Stimulated activated CD8-positive, alpha-beta memory T cell treated with anti-CD3 and anti-CD28 coated beads, Interleukin-7, amount 100 ng/mL, for 48 hours (primary cell): ENCODE measurements at regions not wholly inside any gene's neighbourhood (a gene's known extent, or its start where the extent isn't known, plus 50 kb on each side); places are given as distances from the start of the nearest gene placed in this dataset.
"Not testable (repeated sequence)": the region's sequence is repeated elsewhere in the genome, so short reads cannot be mapped to it uniquely, and the experiment has no call there.

Experiments
- DNase-seq, 2 donors: peaks; one replicate each; pipeline ENCODE4 v3.0.0-alpha.2; 2020; ENCODE audit warnings: low read depth in 1 of 2; ENCODE audit errors: extremely low read depth in 1 of 2

DNA sequence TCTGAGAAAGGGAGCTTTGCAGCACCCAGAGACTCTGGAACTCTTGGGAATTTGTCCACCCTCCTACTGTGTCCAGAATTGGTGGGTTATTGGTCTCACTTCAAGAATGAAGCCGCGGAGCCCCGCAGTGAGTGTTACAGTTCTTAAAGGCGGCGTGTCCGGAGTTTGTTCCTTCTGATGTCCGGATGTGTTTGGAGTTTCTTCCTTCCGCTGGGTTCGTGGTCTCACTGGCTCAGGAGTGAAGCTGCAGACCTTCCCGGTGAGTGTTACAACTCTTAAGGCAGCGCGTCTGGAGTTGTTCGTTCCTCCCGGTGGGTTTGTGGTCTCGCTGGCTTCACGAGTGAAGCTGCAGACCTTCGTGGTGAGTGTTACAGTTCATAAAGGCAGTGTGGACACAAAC, 824.7 kb downstream of the LRRTM4 start:
- not testable (repeated sequence) for DNase-seq

DNA sequence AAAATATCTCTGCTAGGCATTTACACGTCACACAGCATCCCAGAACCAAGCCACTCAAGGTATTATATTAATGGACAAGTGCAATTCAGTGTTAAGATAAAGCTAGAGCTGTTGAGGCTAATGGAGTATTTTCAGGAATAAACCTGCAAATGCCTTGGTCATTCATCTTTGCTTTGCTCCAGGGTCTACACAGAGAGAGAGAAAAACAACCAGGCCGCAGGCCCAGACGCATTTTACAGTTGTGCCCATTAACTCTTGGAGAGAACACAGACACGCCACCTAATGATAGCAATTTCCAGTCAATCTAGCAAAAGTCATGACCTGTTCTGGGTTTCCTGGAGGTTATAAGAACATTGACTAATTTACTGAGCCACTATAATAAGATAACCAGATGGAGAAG, 829.3 kb downstream of the LRRTM4 start:
- no peak for DNase-seq

DNA sequence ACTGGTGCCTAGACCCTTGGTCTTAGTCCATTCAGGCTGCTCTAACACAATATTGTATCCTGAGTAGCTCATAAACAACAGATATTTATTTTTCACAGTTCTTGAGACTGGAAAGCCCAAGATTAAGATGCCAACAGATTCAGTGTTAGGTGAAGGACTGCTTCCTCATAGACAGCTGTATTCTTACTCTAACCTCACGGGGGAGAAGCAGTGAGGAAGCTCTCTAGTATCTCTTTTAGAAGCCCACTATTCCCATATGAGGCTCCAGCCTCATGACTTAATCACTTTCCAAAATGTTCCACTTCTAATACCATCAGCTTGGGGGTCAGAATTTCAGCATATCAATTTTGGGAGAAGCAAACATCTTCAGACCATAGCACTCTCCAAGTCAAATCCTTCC, 833.4 kb downstream of the LRRTM4 start:
- no peak for DNase-seq

DNA sequence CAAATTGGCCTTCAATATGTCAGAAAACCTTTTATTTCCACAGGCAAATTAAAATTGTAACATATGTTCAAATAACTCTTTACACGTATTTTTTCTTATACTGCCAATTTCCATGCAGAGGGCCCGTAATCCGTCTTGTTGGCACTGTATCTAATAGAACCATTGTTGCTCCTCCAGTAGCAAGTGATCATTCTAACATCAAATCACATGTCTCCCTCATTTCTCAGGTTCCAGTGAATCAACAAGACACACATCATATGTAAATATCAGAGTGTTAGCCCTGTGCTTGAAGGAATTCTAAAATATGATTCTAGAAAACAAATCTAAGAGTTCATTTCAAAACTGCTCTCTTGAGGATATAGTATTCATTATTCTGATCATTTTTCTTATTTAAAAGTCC, 834.3 kb downstream of the LRRTM4 start:
- DNase-seq = no peak

DNA sequence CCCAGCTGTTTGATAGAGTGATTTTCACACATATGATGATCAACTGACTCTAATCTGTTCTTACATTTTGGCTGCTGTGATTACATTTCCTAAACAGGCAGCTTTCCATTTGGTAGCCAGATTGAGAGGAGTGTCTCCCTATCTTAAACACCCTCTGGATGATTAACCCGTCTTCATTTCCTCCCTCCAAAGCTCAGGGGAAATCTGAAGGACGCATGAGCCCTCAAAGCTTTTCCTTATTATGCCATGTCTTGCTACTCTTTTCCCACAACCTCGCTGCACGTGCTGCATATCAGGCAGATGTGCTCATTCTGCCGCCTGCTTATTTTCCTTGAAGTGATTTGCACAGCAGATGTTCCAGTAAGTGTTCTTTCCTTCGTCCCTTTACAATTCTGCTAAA, 837.4 kb downstream of the LRRTM4 start:
- no peak for DNase-seq

DNA sequence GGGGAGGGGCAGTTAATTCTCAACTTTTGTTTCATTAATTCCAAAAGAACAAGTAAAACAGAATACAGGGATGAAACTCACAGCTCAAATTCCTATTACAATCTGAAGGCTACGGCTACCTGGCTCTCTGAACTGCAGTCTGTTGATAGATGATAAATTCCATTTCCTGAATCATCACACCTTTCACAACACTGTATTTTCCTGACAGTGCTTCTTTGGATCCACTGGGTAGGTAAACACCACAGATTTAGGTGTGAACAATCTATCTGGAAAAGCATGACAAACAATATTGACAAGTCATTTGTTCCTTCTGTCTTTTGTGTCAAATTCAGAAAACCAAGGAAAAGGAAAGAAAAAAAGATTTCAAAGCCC, 843.2 kb downstream of the LRRTM4 start:
- DNase-seq = no peak

DNA sequence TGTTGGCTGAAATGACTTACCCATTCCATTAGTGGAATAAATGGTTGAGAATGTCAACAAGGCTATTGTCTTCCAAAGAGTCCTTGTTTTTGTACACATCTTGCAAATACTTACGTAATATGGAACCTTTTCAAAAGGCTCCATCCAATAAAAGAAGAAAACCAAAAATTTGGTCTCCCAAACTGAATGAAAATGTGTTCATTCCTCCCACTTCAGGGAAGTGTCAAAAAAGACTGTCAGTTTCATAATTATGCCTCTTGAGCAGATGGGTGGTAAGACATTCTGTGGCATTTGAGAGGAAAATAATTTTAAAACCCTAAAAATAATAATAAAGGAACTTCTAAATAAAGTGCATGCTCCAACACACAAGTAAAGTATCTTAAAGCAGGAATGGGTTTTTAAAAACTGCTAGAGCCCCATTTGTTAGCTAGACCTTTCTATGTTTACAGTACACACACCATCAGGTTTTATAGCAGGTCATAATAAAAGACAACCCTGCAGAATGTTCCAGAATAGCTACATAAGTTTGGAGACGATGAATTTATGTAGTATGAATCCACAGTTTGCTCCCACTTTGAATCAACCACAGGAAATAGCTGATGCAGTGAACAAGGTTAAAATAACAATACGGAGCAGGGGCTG, 843.7 kb downstream of the LRRTM4 start:
- no peak for DNase-seq

DNA sequence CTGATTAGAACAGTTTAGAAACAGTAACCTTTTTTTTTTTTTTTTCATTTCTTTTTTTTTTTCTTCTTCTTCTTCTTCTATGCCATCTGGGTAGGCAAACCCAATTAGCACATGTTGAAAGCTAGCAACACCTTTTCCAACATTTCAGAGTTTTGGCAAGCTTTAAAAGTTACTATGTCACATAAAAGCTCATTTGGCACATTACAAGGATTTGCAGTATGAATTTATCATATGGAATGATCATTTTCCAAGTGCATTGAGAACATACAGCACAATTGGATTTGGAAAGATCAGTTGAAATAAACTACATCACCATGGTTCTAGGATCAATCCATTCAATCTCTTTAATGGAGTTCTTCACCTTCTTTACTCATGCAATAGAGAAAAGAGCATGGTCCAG, 847.0 kb downstream of the LRRTM4 start:
- DNase-seq = no peak

DNA sequence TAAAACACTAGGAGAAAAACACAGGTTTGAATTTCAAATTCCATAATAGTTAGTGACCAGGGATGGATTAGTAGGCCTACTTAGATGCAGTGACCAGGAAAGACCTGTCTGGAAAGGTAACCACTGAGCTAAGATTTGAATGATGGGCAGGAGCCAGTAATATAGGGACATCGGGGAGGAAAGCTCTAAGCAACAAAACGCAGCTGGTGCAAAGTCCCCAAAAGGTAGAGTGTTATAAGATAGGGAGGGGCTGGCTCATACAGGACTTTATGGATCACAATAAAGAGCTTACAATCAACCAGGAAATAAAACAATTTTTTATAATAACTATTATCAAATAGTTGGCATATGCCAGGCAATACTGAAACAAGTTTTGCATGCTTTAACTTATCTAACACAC, 849.4 kb downstream of the LRRTM4 start:
- no peak for DNase-seq

DNA sequence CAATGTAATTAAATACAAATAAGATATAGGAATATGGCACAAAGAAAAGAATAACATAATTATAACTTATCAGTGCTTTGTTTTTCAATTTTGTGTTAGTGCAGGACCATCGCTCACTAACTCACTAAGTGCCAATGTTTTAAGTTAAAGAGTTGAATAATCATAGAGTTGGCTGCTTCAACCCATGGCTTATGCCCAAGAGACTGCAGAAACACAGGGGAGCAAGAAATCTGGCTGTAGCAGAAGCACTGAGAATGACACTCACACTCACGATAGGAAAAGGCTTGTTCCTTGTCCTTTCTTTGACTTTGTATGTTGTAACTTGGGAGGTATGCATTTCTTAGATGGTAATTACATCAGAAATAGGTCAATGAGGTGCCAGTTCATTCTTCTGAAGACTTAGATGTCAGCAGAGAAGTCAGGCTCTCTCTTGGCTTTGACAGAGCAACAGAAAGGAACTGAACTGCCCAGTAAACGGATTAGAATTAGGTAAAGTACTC, 852.2 kb downstream of the LRRTM4 start:
- DNase-seq = no peak

DNA sequence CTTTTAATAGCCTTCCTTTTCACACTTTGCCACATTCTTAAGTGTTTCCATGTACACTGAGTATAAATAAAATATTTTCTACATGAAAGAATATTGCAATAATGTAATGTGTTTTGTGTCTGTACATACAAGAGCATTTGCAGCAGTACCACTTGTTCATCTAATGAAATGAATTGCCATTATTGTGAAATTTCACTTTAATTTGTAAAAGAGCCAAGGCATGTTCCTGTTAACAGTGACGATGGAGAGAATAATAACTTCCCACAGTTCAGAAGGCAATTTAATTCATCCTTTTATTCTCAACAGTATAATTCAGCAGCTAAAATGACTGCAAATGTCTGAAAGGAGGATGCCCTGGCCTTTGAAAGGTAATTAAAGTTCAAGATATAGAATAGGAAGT, 853.9 kb downstream of the LRRTM4 start:
- DNase-seq = no peak

DNA sequence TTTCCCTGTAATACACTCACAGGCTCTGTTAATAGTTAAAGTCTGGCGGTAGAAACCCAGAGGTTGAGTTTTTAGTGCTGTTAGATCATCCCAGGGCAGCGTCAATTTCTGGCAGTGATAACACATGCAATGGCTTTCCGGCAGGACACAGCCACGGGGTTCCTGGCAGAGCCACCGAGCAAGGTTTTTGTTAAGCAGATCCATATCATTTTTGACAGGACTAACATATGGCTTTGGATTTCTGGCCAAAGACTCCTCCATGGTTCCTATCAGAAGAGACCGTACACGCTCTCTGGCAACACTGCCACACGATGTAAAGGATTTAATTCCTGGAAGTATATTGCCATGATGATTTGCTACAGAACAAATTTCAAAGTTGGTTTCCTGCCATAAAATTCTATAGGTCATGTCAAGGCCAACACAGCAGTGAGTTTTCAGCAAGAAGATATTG, 854.3 kb downstream of the LRRTM4 start:
- DNase-seq = no peak

DNA sequence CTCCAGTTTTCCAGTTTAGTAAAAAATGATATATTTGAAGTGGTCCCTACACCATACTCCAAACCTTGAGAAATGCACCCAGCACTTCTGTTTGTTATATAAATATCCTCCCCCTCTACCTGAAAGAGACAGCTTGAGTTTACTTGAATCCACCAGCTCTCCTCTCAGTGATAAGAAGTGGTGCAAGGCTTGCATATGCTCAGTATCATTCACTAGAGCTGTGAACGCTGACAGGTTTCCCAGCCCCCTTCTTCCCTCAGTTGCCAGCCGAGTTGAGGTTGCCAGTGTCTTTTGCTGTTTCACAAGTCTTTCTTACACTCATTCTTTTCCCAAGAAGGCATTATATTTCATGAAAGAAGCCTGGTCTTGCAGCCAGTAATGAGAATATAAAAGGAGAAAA, 880.0 kb downstream of the LRRTM4 start:
- no peak for DNase-seq

DNA sequence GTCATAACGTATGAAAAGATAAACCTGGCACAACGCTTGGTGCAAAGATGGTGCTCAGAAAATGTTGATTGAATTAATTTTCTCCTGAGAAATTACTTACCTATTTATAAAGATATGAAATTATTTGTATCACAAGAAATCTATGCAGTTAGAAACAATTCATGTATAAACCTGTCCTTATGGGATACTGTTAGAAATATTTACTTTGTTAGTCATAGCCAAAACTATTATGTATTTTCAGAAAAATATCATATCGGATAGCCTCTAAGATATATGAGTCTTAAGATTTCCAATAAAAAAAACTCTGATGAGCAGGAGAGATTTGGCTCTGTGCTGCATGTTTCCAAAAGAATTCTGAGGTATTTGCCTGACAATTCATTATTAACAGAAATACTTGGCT, 880.7 kb downstream of the LRRTM4 start:
- DNase-seq = no peak

DNA sequence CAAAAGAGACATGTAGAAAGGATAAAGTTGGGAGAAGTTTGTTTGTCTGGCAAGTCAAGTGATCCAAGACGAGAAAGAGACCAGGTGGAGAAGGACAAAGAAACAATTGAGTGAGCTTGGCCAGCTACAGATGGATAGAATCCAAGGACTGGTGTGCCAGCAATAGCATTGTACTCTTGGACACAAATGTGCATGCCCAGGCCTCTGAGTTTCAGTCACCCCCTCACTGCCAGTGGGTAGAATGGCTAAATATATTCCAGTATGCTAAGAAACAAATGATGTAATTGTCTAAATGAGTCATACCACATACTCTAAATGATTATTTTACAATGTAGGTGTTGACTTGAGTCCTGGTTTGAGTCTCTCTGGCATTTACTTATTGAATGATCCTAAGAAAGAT, 881.3 kb downstream of the LRRTM4 start:
- DNase-seq = no peak

DNA sequence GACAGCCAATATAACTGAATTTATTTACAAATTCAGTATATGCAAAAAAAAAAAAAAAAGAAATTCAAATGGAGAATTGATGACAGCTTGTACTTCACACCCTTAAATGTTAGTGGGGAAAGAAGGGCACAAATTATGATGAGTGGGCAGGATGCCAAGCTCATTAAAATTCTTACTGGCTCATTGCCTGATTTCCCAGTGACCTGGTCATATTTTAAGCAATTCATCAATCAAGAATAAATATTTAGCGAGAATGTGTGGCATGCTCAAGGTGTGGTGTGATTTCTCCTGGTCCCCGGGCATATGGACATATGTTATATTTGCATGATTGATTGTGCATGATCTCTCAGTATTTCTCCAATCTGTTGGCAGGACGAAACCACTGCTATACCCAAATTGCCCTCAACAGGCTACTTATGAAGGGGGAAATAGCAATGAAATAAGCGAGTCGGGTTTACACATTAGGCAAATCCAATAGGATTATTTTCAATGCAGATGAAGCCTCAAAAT, 883.0 kb downstream of the LRRTM4 start:
- no peak for DNase-seq

DNA sequence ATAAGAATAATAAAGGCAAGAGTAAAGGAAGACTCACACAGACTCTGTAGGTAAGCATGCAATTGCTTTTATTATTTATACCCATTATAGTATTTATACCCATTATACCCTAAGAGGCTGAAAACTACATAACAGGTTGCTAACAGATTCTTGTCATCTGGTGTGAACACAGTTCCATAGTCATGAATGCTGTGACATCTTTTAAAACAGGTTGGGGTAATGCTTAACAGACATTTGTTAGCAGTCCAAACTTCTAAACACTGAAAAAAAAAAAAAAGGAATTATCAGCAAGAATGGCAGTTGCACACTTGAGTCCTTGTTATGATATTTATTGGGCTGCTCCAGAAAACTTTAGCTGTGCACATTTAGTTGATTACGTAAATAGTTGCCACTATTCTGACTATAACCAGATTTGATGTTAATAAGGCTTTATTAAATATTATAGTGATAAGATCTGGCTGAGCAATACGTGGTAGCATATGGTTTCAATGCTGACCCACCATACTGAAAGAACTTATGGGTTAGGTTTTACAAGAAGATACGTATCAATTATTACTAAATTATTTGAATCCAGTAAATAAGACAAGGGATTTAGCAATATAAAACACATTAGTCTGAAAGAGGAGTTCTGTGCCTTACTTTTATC, 888.8 kb downstream of the LRRTM4 start:
- no peak for DNase-seq

DNA sequence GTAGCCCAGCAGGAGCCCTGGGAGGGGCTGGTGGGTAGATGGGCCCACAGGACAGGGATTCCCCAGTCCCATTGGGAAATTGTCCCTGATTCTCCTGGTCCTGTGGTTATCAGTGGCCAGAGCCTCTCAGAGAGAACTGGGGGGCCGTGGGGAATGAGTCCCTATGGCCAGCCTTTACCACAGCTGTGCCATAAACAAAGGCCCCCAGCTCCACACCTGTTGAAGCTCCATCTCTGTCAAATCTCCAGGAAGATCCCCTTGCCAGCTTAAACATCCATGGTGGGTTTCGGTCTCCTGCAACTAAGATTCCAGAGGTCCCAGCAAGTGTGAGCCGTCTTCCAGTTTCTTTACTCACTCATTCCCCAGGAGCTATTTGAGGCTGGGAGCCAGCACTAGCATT, 897.1 kb downstream of the LRRTM4 start:
- DNase-seq = no peak

DNA sequence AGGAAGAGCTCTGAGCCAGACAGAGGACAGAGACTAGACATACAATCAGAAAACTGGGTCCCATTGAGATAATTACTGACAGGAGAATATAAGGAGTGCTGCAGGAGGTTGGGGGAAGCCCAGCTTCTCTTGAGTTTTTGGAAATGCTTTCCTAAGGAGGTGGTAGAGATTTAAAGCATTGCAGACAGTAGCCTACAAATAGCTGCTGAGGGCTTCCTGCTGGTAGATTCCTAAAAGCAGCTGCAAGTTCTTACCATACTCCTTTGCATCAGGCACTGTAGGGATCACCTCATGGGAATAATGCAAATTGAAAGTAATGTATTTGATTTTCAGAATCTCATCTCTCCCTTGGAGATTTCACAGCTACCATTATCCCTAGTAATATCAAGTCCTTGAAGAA, 902.6 kb upstream of the GCFC2 start:
- no peak for DNase-seq

DNA sequence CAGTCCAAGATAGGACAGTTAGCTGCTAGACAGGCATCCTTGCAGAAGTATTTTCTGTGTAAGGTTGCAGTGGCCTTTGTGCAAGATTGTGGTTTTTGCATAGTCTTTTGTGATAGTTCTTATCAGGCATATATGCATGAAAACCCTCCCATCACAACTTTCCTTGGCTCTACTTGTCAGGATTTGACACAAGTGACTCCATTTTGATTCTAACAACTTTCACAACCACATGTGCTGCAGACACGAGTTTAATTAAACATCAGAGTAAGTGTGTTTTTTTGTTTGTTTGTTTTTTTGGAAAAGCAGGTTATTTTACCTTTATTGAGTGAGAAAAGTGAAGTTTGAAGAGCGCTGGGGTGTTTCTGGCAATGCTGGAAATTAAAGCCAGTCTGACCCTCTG, 902.0 kb upstream of the GCFC2 start:
- no peak for DNase-seq

DNA sequence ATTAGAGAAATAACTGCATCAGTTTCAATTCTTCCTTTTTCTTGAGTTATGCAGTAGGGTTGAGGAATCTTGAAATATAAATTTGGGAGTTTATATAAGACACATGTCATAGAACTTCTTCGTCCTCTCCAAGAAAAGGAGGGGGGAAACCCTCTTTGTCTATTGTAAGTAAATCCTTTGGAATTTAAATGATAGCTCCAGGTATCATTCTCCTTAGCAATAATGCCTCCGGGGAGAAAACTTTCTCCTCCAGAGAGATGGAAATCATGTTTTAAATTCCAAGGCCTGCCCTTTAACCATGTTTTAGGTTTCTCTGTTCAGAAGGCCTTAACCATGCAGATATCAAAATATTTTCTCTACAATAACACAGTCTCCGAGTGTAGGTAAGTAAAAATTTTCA, 899.7 kb upstream of the GCFC2 start:
- no peak for DNase-seq

DNA sequence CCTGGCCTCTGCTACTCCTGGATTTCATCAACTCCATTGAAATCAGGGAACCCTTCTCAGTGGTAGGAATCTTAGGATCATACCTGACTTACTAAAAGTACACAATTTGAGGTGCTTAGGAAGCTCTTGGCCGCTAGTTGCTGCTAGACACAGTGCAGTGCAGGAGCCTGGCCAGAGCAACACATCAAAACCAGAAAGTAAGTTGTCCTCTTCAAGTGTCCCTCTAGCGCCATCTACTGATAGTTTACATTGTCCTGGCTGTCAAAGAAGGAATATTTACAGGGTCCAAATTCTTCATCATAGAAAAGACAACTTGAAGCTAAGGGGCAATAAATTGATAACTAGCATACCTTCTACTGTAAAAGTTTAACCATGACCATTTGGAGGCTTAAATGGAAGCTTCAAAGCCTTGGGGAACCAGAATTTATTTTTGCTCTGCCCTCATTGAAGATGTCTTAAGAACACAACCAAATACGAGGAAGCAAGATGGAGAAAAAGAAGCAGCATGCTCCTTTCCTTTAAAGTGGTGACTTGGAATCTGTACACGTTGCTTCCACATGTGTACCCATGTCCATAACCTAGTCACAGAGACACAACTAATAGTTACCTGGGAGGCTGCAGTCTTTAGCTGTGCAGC, 889.1 kb upstream of the GCFC2 start:
- no peak for DNase-seq
